Skin epidermis (tissue), 12 donors: ENCODE measurements at regions not wholly inside any gene's neighbourhood (a gene's known extent, or its start where the extent isn't known, plus 50 kb on each side); places are given as distances from the start of the nearest gene placed in this dataset.

Source experiments
- H3K27ac ChIP-seq, 21 experiments: fragments of 200-600 bp; sonication (generic) in 11 of 21; one replicate each; pipeline ENCODE4 v1.5.0; 2020; ENCODE audit warnings: mild to moderate bottlenecking in 3 of 21, inconsistent platforms in 2 of 21, moderate library complexity in 2 of 21
- H3K4me3 ChIP-seq, 7 experiments: fragments of 200-600 bp; sonication (generic) in 2 of 7; one replicate each; pipeline ENCODE4 v1.5.0; 2020; ENCODE audit warnings: inconsistent platforms in 2 of 7, mild to moderate bottlenecking in 2 of 7, moderate library complexity in 1 of 7

- Histone ChIP-seq H3K4me3 (no peak overlapping the region), H3K27ac (no peak overlapping the region)
These were observed 68.2 kb upstream of the BAIAP2L1 start for GRCh38 chr7:98469088-98469487.

- H3K4me3 ChIP-seq, result no peak overlapping the region
- H3K27ac ChIP-seq, result no peak overlapping the region
These were observed 66.9 kb upstream of the BAIAP2L1 start for GRCh38 chr7:98467570-98468312.

GRCh38 chr7:98465022-98465421 lies 64.1 kb upstream of the BAIAP2L1 start:
- Histone ChIP-seq H3K27ac (no peak overlapping the region), H3K4me3 (no peak overlapping the region)

- Histone ChIP-seq H3K4me3 (no peak overlapping the region), H3K27ac (no peak overlapping the region)
These were observed 63.7 kb upstream of the BAIAP2L1 start for GRCh38 chr7:98464558-98464940.

- Histone ChIP-seq H3K27ac (no peak overlapping the region), H3K4me3 (no peak overlapping the region)
These were observed 63.1 kb upstream of the BAIAP2L1 start for GRCh38 chr7:98463837-98464557.

- Histone ChIP-seq H3K4me3 (no peak overlapping the region), H3K27ac (no peak overlapping the region)
These were observed 62.2 kb upstream of the BAIAP2L1 start for GRCh38 chr7:98462911-98463633.

GRCh38 chr7:98460902-98461301 lies 60.0 kb upstream of the BAIAP2L1 start:
- Histone ChIP-seq H3K27ac (no peak overlapping the region), H3K4me3 (no peak overlapping the region)

- Histone ChIP-seq H3K4me3 (no peak overlapping the region), H3K27ac (no peak overlapping the region)
These were observed 58.6 kb upstream of the BAIAP2L1 start for GRCh38 chr7:98459529-98459928.

GRCh38 chr7:98458090-98458875 lies 57.4 kb upstream of the BAIAP2L1 start:
- H3K4me3 ChIP-seq, result no peak overlapping the region

GRCh38 chr7:98456866-98457265 lies 56.0 kb upstream of the BAIAP2L1 start:
- H3K27ac ChIP-seq, result no peak overlapping the region
- no peak overlapping the region for H3K4me3 ChIP-seq

More at GRCh38 chr7:98458090-98458875, 57.4 kb upstream of the BAIAP2L1 start:
- no peak overlapping the region for H3K27ac ChIP-seq

- no peak overlapping the region for H3K4me3 ChIP-seq
- H3K27ac ChIP-seq, result no peak overlapping the region
These were observed 51.9 kb upstream of the BAIAP2L1 start for GRCh38 chr7:98452791-98453190.
